Adrenal gland (tissue), 5 donors: ENCODE measurements at regions not wholly inside any gene's neighbourhood (a gene's known extent, or its start where the extent isn't known, plus 50 kb on each side); places are given as distances from the start of the nearest gene placed in this dataset.

Experiments used
- CTCF ChIP-seq, 6 experiments: fragments of 450-650 bp in 4 of 6; fragments of 200-600 bp in 2 of 6; sonication (generic) in 1 of 6; IDR thresholded peaks; 1 replicate in 5 of 6; 2 replicates in 1 of 6; pipeline versions ENCODE4 v1.5.1 to v1.8.0; 2016 to 2021; ENCODE audit warnings: antibody characterized with exemption in 6 of 6, mild to moderate bottlenecking in 2 of 6, moderate library complexity in 1 of 6
- POLR2A ChIP-seq, 2 donors: fragments of 450-650 bp; IDR thresholded peaks; one replicate each; pipeline ENCODE4 v1.6.1; 2017; ENCODE audit warnings: antibody characterized with exemption in 2 of 2, mild to moderate bottlenecking in 2 of 2, moderate library complexity in 1 of 2
- donor health status: DM: no; HTN: no; CAD: no.

- no peak for TF ChIP-seq CTCF (IDR thresholded peaks at IDR 0.05)
- TF ChIP-seq POLR2A (IDR thresholded peaks at IDR 0.05): no peak
These were observed 726.8 kb downstream of the VRK1 start for GRCh38 chr14:97523936-97524335.
